ENCODE measurements at regions not wholly inside any gene's neighbourhood (a gene's known extent, or its start where the extent isn't known, plus 50 kb on each side); places are given as distances from the start of the nearest gene placed in this dataset.

DNA sequence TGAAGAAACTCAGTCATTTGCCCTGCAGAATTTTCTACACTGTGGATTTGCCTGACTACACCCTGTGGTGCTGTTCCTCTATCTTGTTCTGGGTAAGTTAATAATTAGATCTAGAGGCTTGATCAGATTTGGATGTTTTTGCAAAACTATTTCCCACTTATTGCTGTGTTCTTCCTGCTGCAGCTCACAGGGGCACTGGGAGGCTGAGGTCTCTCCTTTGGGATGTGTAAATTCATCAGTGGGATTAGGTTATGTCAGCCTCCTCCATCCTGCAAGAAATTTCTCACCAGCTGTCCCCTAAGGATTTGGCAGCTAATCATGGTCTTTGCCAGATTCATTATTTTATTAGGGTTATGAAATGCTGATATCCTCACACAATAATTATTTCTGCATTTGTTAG lies 148.1 kb upstream of the ZNF32 start:
- TF ChIP-seq, protein P1, sequence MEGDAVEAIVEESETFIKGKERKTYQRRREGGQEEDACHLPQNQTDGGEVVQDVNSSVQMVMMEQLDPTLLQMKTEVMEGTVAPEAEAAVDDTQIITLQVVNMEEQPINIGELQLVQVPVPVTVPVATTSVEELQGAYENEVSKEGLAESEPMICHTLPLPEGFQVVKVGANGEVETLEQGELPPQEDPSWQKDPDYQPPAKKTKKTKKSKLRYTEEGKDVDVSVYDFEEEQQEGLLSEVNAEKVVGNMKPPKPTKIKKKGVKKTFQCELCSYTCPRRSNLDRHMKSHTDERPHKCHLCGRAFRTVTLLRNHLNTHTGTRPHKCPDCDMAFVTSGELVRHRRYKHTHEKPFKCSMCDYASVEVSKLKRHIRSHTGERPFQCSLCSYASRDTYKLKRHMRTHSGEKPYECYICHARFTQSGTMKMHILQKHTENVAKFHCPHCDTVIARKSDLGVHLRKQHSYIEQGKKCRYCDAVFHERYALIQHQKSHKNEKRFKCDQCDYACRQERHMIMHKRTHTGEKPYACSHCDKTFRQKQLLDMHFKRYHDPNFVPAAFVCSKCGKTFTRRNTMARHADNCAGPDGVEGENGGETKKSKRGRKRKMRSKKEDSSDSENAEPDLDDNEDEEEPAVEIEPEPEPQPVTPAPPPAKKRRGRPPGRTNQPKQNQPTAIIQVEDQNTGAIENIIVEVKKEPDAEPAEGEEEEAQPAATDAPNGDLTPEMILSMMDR (IDR thresholded peaks at IDR 0.05): no peak
- TF ChIP-seq POLR2A (IDR thresholded peaks at IDR 0.05): no peak

Data from tibial nerve (tissue), 3 donors.